ENCODE measurements at regions not wholly inside any gene's neighbourhood (a gene's known extent, or its start where the extent isn't known, plus 50 kb on each side); places are given as distances from the start of the nearest gene placed in this dataset.

GRCh38 chr11:35049859-35050531 is 89.0 kb upstream of the CD44 start:
- intact Hi-C loops (cut with DNase I): no loop called here
- H3K9ac ChIP-seq (ENCODE audit: low read length in 3 of 3): no peak overlapping the region
- no peaks in the 10 kb centered on the region for H3K27me3 ChIP-seq (ENCODE audit: control insufficient read depth, insufficient read depth, low read length)
- no peak for TF ChIP-seq CTCF (IDR thresholded peaks at IDR 0.05; ENCODE audit: borderline replicate concordance, extremely low read depth, insufficient read depth)
- no peaks in the 10 kb centered on the region for H3K4me1 ChIP-seq (ENCODE audit: control insufficient read depth in 2 of 3, insufficient read depth in 2 of 3, low read depth in 1 of 3, low read length in 3 of 3)
- no peaks in the 10 kb centered on the region for H3K9me3 ChIP-seq (ENCODE audit: control insufficient read depth in 2 of 3, insufficient read depth in 1 of 3, low read length in 3 of 3)
- FAIRE-seq (no peak), DNase-seq (no peak)
- H3K4me3 ChIP-seq (ENCODE audit: low read length in 3 of 3): no peak overlapping the region
- H3K27ac ChIP-seq (ENCODE audit: low read depth in 2 of 2, low read length in 2 of 2): no peak overlapping the region
- H3K36me3 ChIP-seq (ENCODE audit: control insufficient read depth in 2 of 3, insufficient read depth in 3 of 3, low read length in 3 of 3): no peaks in the 10 kb centered on the region

GRCh38 chr11:35050541-35050995 is 88.4 kb upstream of the CD44 start:
- H3K4me1 ChIP-seq (ENCODE audit: control insufficient read depth in 2 of 3, insufficient read depth in 2 of 3, low read depth in 1 of 3, low read length in 3 of 3): no peaks in the 10 kb centered on the region
- H3K27me3 ChIP-seq (ENCODE audit: control insufficient read depth, insufficient read depth, low read length): no peaks in the 10 kb centered on the region
- DNase-seq: no peak
- no peak for TF ChIP-seq CTCF (IDR thresholded peaks at IDR 0.05; ENCODE audit: borderline replicate concordance, extremely low read depth, insufficient read depth)
- no peak overlapping the region for H3K4me3 ChIP-seq (ENCODE audit: low read length in 3 of 3)
- no peak for FAIRE-seq
- no peaks in the 10 kb centered on the region for H3K9me3 ChIP-seq (ENCODE audit: control insufficient read depth in 2 of 3, insufficient read depth in 1 of 3, low read length in 3 of 3)
- H3K36me3 ChIP-seq (ENCODE audit: control insufficient read depth in 2 of 3, insufficient read depth in 3 of 3, low read length in 3 of 3): no peaks in the 10 kb centered on the region
- H3K9ac ChIP-seq (ENCODE audit: low read length in 3 of 3): no peak overlapping the region
- no peak overlapping the region for H3K27ac ChIP-seq (ENCODE audit: low read depth in 2 of 2, low read length in 2 of 2)
- intact Hi-C loops (cut with DNase I): no loop called here

GRCh38 chr11:35056391-35057093 is 82.4 kb upstream of the CD44 start:
- H3K27ac ChIP-seq (ENCODE audit: low read depth in 2 of 2, low read length in 2 of 2): no peak overlapping the region
- H3K27me3 ChIP-seq (ENCODE audit: control insufficient read depth, insufficient read depth, low read length): no peaks in the 10 kb centered on the region
- H3K9me3 ChIP-seq (ENCODE audit: control insufficient read depth in 2 of 3, insufficient read depth in 1 of 3, low read length in 3 of 3): no peaks in the 10 kb centered on the region
- TF ChIP-seq CTCF (IDR thresholded peaks at IDR 0.05; ENCODE audit: borderline replicate concordance, extremely low read depth, insufficient read depth): no peak
- H3K9ac ChIP-seq (ENCODE audit: low read length in 3 of 3): no peak overlapping the region
- no peak overlapping the region for H3K4me3 ChIP-seq (ENCODE audit: low read length in 3 of 3)
- FAIRE-seq (no peak), DNase-seq (no peak)
- H3K4me1 ChIP-seq (ENCODE audit: control insufficient read depth in 2 of 3, insufficient read depth in 2 of 3, low read depth in 1 of 3, low read length in 3 of 3): no peaks in the 10 kb centered on the region
- H3K36me3 ChIP-seq (ENCODE audit: control insufficient read depth in 2 of 3, insufficient read depth in 3 of 3, low read length in 3 of 3): no peaks in the 10 kb centered on the region
- intact Hi-C loops (cut with DNase I): no loop called here
